T-cell (primary cell): ENCODE measurements at regions not wholly inside any gene's neighbourhood (a gene's known extent, or its start where the extent isn't known, plus 50 kb on each side); places are given as distances from the start of the nearest gene placed in this dataset.

Experiments
- ATAC-seq, 4 experiments: fragments of 200-7000 bp in 3 of 4; fragments of 150-1000 bp in 1 of 4; cut with Tn5 transposase; replicated peaks in 1 of 4; 1 replicate in 3 of 4; 2 replicates in 1 of 4; pipeline ENCODE4 v1.10.0; 2021; ENCODE audit warnings: moderate library complexity in 3 of 4, mild to moderate bottlenecking in 2 of 4, moderate number of reproducible peaks in 1 of 4
- CTCF ChIA-PET, 2 donors: fragments of 300-600 bp; sonication (Branson Sonifier 250); formaldehyde crosslinking; loops; one replicate each; lab custom pipeline; 2022; ENCODE audit warnings: antibody characterized with exemption in 2 of 2; lab: Charles Lee
- POLR2A ChIA-PET, 2 donors: fragments of 300-600 bp; sonication (Branson Sonifier 250); formaldehyde crosslinking; loops; one replicate each; lab custom pipeline; 2022; ENCODE audit warnings: antibody characterized with exemption in 2 of 2; lab: Charles Lee
- DNase-seq, 35 experiments: peaks; one replicate each; pipeline versions ENCODE4 v3.0.0 to v3.0.0-alpha.2; 2013 to 2023
- H3K27ac ChIP-seq: one replicate; pipeline ENCODE4 v1.5.1; 2013; ENCODE audit warnings: low read length
- H3K27me3 ChIP-seq, 2 experiments: replicated peaks in 1 of 2; 1 replicate in 1 of 2; 2 replicates in 1 of 2; pipeline versions ENCODE4 v1.6.1 to v1.7.0; 2013; ENCODE audit warnings: low read length in 1 of 2, mixed read lengths in 1 of 2; ENCODE audit not compliant: control insufficient read depth in 2 of 2, insufficient read depth in 2 of 2; ENCODE audit errors: extremely low read depth in 1 of 2
- H3K36me3 ChIP-seq, 2 donors: 1 replicate in 1 of 2; 2 replicates in 1 of 2; pipeline versions ENCODE4 v1.6.1 to v1.7.0; 2013; ENCODE audit warnings: low read length in 1 of 2; ENCODE audit not compliant: control insufficient read depth in 2 of 2, insufficient read depth in 1 of 2; ENCODE audit errors: extremely low read depth in 1 of 2
- H3K4me1 ChIP-seq, 2 experiments: 1 replicate in 1 of 2; 2 replicates in 1 of 2; pipeline versions ENCODE4 v1.6.1 to v1.7.0; 2013; ENCODE audit warnings: low read length in 2 of 2, mixed read lengths in 1 of 2; ENCODE audit not compliant: insufficient read depth in 2 of 2, control insufficient read depth in 1 of 2; ENCODE audit errors: extremely low read depth in 1 of 2
- H3K4me3 ChIP-seq, 2 donors: 1 replicate in 1 of 2; 2 replicates in 1 of 2; pipeline versions ENCODE4 v1.5.1 to v1.7.0; 2013; ENCODE audit warnings: mild to moderate bottlenecking in 2 of 2, low read length in 1 of 2, moderate library complexity in 1 of 2; ENCODE audit not compliant: control insufficient read depth in 1 of 2; ENCODE audit errors: extremely low read depth in 1 of 2
- H3K9me3 ChIP-seq: 2 replicates; pipeline ENCODE4 v1.7.0; 2013
- H3K27ac Mint-ChIP-seq, 2 donors: one replicate each; pipeline ENCODE4 v1.8.0; 2020 to 2021; ENCODE audit warnings: mild to moderate bottlenecking in 2 of 2, mixed read lengths in 2 of 2
- H3K27me3 Mint-ChIP-seq, 2 donors: one replicate each; pipeline ENCODE4 v1.8.0; 2021 to 2022; ENCODE audit warnings: mixed read lengths in 2 of 2
- H3K36me3 Mint-ChIP-seq: one replicate; pipeline ENCODE4 v1.8.0; 2021; ENCODE audit warnings: mixed read lengths
- H3K4me1 Mint-ChIP-seq, 3 donors: one replicate each; pipeline ENCODE4 v1.8.0; 2020 to 2022; ENCODE audit warnings: mixed read lengths in 3 of 3, mild to moderate bottlenecking in 1 of 3
- H3K4me3 Mint-ChIP-seq, 3 donors: one replicate each; pipeline ENCODE4 v1.8.0; 2020 to 2022; ENCODE audit warnings: mild to moderate bottlenecking in 3 of 3, mixed read lengths in 3 of 3, moderate library complexity in 3 of 3
- H3K9me3 Mint-ChIP-seq, 3 donors: one replicate each; pipeline ENCODE4 v1.8.0; 2020 to 2022; ENCODE audit warnings: mixed read lengths in 3 of 3
- WGBS: methylation state at CpG from one replicate; pipeline ENCODE4 v1.1.5; 2013; ENCODE audit warnings: missing lambda C conversion rate; ENCODE audit not compliant: insufficient coverage; 5-methylcytosine and 5-hydroxymethylcytosine counted together

DNA sequence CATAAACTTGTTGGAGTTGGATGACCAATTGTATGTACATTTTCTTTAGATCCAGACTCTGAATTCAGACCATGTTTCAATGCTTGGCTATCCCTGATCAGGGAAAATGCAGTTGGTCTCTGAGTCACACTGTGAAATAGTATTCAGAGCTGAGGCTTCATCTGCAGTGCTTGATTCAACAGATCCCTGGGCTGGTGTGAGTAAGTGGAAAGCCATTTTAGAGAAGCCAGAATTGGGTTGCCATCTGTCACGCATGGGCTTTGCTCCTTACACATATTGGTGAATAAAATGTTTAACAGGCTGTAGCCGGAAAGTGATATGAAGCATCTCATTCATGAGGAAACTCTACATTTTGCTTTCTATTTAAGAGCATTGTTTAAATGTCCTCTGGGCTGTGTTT lies 50.0 kb upstream of the ACYP2 start:
- H3K4me3 Mint-ChIP-seq, result no peak overlapping the region
- Histone ChIP-seq H3K36me3 (no peaks in the 10 kb centered on the region), H3K9me3 (no peaks in the 10 kb centered on the region), H3K4me1 (no peaks in the 10 kb centered on the region), H3K27me3 (no peaks in the 10 kb centered on the region), H3K27ac (no peak overlapping the region), H3K4me3 (no peak overlapping the region)
- CTCF ChIA-PET, result no interaction called here
- H3K27me3 Mint-ChIP-seq, result no peaks in the 10 kb centered on the region
- H3K27ac Mint-ChIP-seq, result no peak overlapping the region
- no peak for DNase-seq
- peaks cover 42% of the 10 kb centered on the region for H3K36me3 Mint-ChIP-seq
- WGBS, result 100% methylated on average over 1 of the region's 2 CpGs
- ATAC-seq, result no peak
- H3K4me1 Mint-ChIP-seq, result no peaks in the 10 kb centered on the region
- H3K9me3 Mint-ChIP-seq, result no peaks in the 10 kb centered on the region
- POLR2A ChIA-PET, result no interaction called here

DNA sequence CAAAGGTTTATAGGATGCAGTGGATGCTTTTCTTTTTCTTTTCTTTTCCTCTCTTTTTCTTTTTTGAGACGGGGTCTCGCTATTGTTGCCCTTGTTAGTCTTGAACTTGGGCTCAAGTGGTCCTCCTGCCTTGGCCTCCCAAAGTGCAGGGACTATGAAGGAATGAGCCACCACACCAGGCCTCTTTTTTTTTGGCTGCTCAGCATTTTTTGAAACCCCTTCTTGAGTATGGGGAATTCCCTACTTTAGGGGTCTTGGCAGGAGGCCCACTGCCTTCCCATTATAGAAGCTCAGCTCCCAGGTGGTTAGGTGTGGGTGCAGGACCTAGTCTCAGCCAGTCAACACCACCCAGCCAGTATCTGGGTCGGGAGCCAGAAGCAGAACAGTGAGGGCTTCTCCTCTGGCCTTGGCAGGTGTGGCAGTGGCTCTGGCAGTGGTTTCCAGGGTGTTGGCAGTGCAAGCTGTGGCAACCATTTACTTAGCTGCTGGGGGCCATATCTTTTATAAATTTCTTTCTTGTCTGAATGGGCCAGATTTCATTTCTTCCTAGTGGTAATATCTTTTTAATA lies 51.4 kb upstream of the ACYP2 start:
- peaks cover 0 to 3% (median 0%) of the 10 kb centered on the region in 3 donors for H3K9me3 Mint-ChIP-seq
- H3K27me3 Mint-ChIP-seq, result no peaks in the 10 kb centered on the region
- Histone ChIP-seq H3K4me3 (no peak overlapping the region), H3K27me3 (no peaks in the 10 kb centered on the region), H3K9me3 (no peaks in the 10 kb centered on the region), H3K4me1 (no peaks in the 10 kb centered on the region), H3K36me3 (no peaks in the 10 kb centered on the region), H3K27ac (no peak overlapping the region)
- H3K4me3 Mint-ChIP-seq, result no peak overlapping the region
- peaks cover 0 to 5% (median 0%) of the 10 kb centered on the region in 3 donors for H3K4me1 Mint-ChIP-seq
- ChIA-PET CTCF (no interaction called here), POLR2A (no interaction called here)
- no peak overlapping the region for H3K27ac Mint-ChIP-seq
- ATAC-seq (no peak), DNase-seq (no peak)
- no CpG with 5 or more reads among the region's 3 CpGs for WGBS
- H3K36me3 Mint-ChIP-seq, result peaks cover 43% of the 10 kb centered on the region

DNA sequence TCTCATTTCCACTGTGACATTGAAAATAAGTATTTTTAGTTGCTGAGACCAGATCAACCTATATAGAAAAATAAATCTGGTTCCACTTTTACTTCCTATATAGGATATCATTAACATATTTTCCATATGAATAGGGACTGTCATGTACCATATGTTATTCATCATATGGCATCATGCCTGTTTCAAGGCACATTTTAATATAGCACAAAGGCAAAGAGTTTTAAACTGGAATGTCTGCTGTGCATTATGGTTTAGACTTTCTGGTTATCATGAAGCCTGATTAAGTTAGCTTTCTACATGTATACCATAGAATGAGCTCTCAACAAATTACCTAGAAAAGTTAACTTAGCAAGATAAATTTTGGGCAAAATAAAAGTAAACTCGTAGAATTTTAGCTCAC lies 53.0 kb upstream of the ACYP2 start:
- H3K4me1 ChIP-seq, result no peaks in the 10 kb centered on the region
- ATAC-seq (no peak), DNase-seq (no peak)
- no peaks in the 10 kb centered on the region for H3K9me3 ChIP-seq
- Mint-ChIP-seq H3K27ac (no peak overlapping the region), H3K9me3 (peaks cover 0 to 3% (median 0%) of the 10 kb centered on the region in 3 donors), H3K27me3 (no peaks in the 10 kb centered on the region), H3K4me1 (peaks cover 0 to 5% (median 0%) of the 10 kb centered on the region in 3 donors), H3K4me3 (no peak overlapping the region), H3K36me3 (peaks cover 45% of the 10 kb centered on the region)
- H3K4me3 ChIP-seq, result no peak overlapping the region
- H3K27ac ChIP-seq, result no peak overlapping the region
- ChIA-PET CTCF (interaction anchor here (0.6 to 1.0 kb wide), 2 partner anchors 8 to 24 kb away, joined by 3 to 4 read pairs; no protein-coding TSS in a partner anchor), POLR2A (interaction anchor here in 1 of 2 donors (0.6 kb wide), 1 partner anchor 96 kb away, joined by 3 read pairs; no protein-coding TSS in a partner anchor)
- no peaks in the 10 kb centered on the region for H3K27me3 ChIP-seq
- no peaks in the 10 kb centered on the region for H3K36me3 ChIP-seq
- 86% methylated on average over 1 of the region's 1 CpG for WGBS

DNA sequence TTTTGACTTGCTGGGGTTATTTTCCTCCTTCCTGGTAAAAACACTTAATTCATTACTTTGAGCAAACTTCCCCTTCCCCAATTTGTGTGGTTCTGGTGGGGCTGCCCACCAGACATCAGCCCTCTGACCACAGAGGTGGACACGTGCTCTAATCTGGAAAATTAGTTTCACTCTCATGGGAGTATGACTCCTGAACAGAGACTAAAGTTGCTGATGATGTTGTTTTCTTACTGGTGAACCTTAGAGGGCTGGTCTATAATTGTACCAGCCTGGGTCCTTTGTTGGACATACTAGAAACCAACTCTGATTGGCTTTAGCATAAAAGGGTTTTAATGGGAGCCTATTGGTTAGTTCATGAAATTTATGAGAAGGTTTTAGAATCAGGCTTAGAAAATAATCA lies 54.1 kb upstream of the ACYP2 start:
- Histone ChIP-seq H3K9me3 (no peaks in the 10 kb centered on the region), H3K36me3 (no peaks in the 10 kb centered on the region), H3K4me1 (no peaks in the 10 kb centered on the region), H3K4me3 (no peak overlapping the region), H3K27ac (no peak overlapping the region), H3K27me3 (no peaks in the 10 kb centered on the region)
- Mint-ChIP-seq H3K36me3 (peaks cover 43% of the 10 kb centered on the region), H3K4me1 (peaks cover 0 to 5% (median 0%) of the 10 kb centered on the region in 3 donors), H3K9me3 (peaks cover 0 to 3% (median 0%) of the 10 kb centered on the region in 3 donors), H3K27ac (no peak overlapping the region), H3K27me3 (no peaks in the 10 kb centered on the region), H3K4me3 (no peak overlapping the region)
- no peak for ATAC-seq
- WGBS, result no CpG with 5 or more reads among the region's 1 CpG
- CTCF ChIA-PET, result no interaction called here
- POLR2A ChIA-PET, result no interaction called here
- DNase-seq, result no peak

DNA sequence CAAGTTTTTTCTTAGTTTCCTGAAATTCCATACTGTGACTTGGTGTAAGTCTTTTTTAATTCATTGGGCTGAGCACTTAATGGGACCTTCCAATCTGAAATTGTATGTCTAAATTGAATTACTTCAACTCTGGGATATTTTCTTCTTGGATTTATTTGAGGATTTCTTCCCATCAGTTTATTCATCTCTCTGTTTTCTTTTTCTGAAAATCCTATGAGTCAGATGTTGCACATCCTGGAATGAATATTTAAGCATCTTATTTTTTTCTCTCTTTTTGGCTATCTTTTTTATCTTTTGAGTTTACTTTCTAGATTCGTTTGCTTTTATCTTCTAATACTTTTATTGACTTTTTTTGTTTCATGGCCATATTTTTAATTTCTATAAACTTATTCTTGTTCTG lies 55.4 kb upstream of the ACYP2 start:
- WGBS, result no CpG with 5 or more reads among the region's 1 CpG
- CTCF ChIA-PET, result no interaction called here
- peaks cover 30% of the 10 kb centered on the region for H3K36me3 Mint-ChIP-seq
- H3K4me1 ChIP-seq, result no peaks in the 10 kb centered on the region
- no peak for DNase-seq
- H3K27me3 ChIP-seq, result no peaks in the 10 kb centered on the region
- H3K4me1 Mint-ChIP-seq, result peaks cover 4 to 5% (median 5%) of the 10 kb centered on the region in 3 donors
- H3K9me3 Mint-ChIP-seq, result peaks cover 0 to 3% (median 0%) of the 10 kb centered on the region in 3 donors
- ATAC-seq, result no peak
- H3K4me3 ChIP-seq, result no peak overlapping the region
- no peak overlapping the region for H3K4me3 Mint-ChIP-seq
- no peak overlapping the region for H3K27ac Mint-ChIP-seq
- H3K27me3 Mint-ChIP-seq, result no peaks in the 10 kb centered on the region
- no peak overlapping the region for H3K27ac ChIP-seq
- no peaks in the 10 kb centered on the region for H3K36me3 ChIP-seq
- POLR2A ChIA-PET, result no interaction called here
- H3K9me3 ChIP-seq, result no peaks in the 10 kb centered on the region

DNA sequence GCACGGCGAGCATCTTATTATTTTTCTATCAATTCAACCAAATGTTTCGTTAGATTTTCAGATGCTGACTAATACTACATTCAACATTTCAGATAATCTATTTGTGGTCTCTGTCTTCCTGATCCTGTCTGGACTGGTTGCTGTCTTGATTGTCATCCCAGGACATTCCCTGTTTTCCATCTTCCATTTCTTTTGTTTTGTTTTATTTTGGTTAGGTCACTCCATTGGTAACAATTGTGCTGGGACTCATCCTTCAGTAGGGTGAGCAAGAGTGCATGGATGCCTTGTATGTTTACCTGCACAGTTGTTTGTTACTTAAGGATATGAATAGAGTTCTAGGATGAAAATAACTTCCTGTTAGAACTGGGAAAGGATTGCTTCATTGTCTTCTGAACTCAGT lies 55.9 kb upstream of the ACYP2 start:
- Mint-ChIP-seq H3K4me3 (no peak overlapping the region), H3K4me1 (peaks cover 6 to 8% (median 8%) of the 10 kb centered on the region in 3 donors), H3K27ac (no peak overlapping the region), H3K27me3 (no peaks in the 10 kb centered on the region), H3K36me3 (peaks cover 29% of the 10 kb centered on the region), H3K9me3 (peaks cover 0 to 3% (median 0%) of the 10 kb centered on the region in 3 donors)
- WGBS, result 100% methylated on average over 2 of the region's 3 CpGs
- no peak for DNase-seq
- Histone ChIP-seq H3K27ac (no peak overlapping the region), H3K4me3 (no peak overlapping the region), H3K4me1 (no peaks in the 10 kb centered on the region), H3K9me3 (no peaks in the 10 kb centered on the region), H3K36me3 (no peaks in the 10 kb centered on the region), H3K27me3 (no peaks in the 10 kb centered on the region)
- POLR2A ChIA-PET, result no interaction called here
- no peak for ATAC-seq
- CTCF ChIA-PET, result no interaction called here
